ENCODE measurements at regions not wholly inside any gene's neighbourhood (a gene's known extent, or its start where the extent isn't known, plus 50 kb on each side); places are given as distances from the start of the nearest gene placed in this dataset.

- no peak for TF ChIP-seq CTCF (IDR thresholded peaks at IDR 0.05)
- no peak for TF ChIP-seq POLR2AphosphoS5 (IDR thresholded peaks at IDR 0.05)
Measured at GRCh38 chr2:147095376-147095775, 749.5 kb upstream of the ACVR2A start.
